ENCODE measurements at regions not wholly inside any gene's neighbourhood (a gene's known extent, or its start where the extent isn't known, plus 50 kb on each side); places are given as distances from the start of the nearest gene placed in this dataset.
"Not testable (repeated sequence)": the region's sequence is repeated elsewhere in the genome, so short reads cannot be mapped to it uniquely, and the experiment has no call there.

DNA sequence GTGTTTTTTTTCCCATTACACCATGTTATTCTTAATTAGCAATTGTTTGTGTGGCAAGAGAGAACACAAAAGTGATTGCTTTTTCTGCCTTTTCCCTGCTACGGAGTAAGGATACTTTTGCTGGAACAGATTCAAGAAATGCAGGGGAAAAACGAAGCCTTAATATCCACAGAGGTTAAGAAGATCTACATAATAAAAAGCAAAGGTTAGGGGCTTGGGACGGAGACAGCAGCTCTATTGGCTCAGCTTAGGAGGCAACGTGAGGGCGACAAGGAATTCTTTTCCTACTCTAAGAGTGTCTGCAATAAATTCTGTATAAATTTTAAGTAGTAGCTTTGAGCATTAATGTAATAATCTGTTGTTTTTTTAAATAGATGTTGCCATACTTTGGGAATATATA lies 693.3 kb downstream of the DTWD2 start:
- TF ChIP-seq, protein P1, sequence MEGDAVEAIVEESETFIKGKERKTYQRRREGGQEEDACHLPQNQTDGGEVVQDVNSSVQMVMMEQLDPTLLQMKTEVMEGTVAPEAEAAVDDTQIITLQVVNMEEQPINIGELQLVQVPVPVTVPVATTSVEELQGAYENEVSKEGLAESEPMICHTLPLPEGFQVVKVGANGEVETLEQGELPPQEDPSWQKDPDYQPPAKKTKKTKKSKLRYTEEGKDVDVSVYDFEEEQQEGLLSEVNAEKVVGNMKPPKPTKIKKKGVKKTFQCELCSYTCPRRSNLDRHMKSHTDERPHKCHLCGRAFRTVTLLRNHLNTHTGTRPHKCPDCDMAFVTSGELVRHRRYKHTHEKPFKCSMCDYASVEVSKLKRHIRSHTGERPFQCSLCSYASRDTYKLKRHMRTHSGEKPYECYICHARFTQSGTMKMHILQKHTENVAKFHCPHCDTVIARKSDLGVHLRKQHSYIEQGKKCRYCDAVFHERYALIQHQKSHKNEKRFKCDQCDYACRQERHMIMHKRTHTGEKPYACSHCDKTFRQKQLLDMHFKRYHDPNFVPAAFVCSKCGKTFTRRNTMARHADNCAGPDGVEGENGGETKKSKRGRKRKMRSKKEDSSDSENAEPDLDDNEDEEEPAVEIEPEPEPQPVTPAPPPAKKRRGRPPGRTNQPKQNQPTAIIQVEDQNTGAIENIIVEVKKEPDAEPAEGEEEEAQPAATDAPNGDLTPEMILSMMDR (IDR thresholded peaks at IDR 0.05; ENCODE audit: low read depth, low read length, poor library complexity, severe bottlenecking) = no peak
- no peak for TF ChIP-seq EZH2phosphoT487 (IDR thresholded peaks at IDR 0.05; ENCODE audit: borderline replicate concordance, low read length)
- Histone ChIP-seq H3K9me3 (ENCODE audit: control insufficient read depth, insufficient read depth, low read length) (no peaks in the 10 kb centered on the region), H3K36me3 (ENCODE audit: control insufficient read depth, low read length) (no peaks in the 10 kb centered on the region), H3K79me2 (ENCODE audit: control insufficient read depth, low read length) (no peaks in the 10 kb centered on the region), H4K20me1 (ENCODE audit: control insufficient read depth, insufficient read depth, low read depth, low read length) (no peaks in the 10 kb centered on the region), H3K27ac (ENCODE audit: low read depth, low read length) (no peak overlapping the region), H3F3A (ENCODE audit: control insufficient read depth, insufficient read depth) (no peaks in the 10 kb centered on the region), H3K4me3 (ENCODE audit: low read length) (no peak overlapping the region), H3K27me3 (ENCODE audit: control insufficient read depth, low read length) (no peaks in the 10 kb centered on the region; the same call in 1 of the 2 replicates), H3K4me1 (ENCODE audit: control insufficient read depth, low read length) (no peaks in the 10 kb centered on the region), H3K9me2 (replicated peaks; ENCODE audit: control insufficient read depth, low read length) (no peaks in the 10 kb centered on the region), H3K4me2 (ENCODE audit: low read length) (no peak overlapping the region)

DNA sequence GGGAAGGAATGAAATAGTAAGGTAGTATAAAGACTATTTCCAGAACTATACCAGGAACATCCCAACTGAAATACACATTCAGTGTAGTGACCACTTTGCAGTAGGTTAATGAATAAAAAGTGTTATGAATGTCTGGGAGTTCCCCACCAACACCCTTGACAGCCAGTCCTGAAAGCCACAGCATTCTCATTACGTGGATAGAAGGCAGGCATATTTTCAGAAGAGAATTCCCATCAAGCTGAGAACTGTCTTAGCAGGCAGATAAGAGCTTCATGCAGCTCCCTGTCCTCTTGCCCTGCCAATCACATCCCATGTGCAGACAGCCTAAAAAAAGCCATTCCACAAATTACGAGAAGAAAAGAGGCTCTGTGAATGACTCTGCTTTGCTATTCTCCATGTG lies 695.0 kb downstream of the DTWD2 start:
- Histone ChIP-seq H4K20me1 (ENCODE audit: control insufficient read depth, insufficient read depth, low read depth, low read length) (no peaks in the 10 kb centered on the region), H3K27me3 (ENCODE audit: control insufficient read depth, low read length) (no peaks in the 10 kb centered on the region; the same call in 1 of the 2 replicates), H3K4me1 (ENCODE audit: control insufficient read depth, low read length) (no peaks in the 10 kb centered on the region), H3K79me2 (ENCODE audit: control insufficient read depth, low read length) (no peaks in the 10 kb centered on the region), H3K9me3 (ENCODE audit: control insufficient read depth, insufficient read depth, low read length) (no peaks in the 10 kb centered on the region), H3K4me2 (ENCODE audit: low read length) (no peak overlapping the region), H3K27ac (ENCODE audit: low read depth, low read length) (no peak overlapping the region), H3K9me2 (replicated peaks; ENCODE audit: control insufficient read depth, low read length) (no peaks in the 10 kb centered on the region), H3F3A (ENCODE audit: control insufficient read depth, insufficient read depth) (no peaks in the 10 kb centered on the region), H3K4me3 (ENCODE audit: low read length) (no peak overlapping the region), H3K36me3 (ENCODE audit: control insufficient read depth, low read length) (no peaks in the 10 kb centered on the region)
- TF ChIP-seq, protein P1 (IDR thresholded peaks at IDR 0.05; ENCODE audit: low read depth, low read length, poor library complexity, severe bottlenecking) = no peak
- TF ChIP-seq EZH2phosphoT487 (IDR thresholded peaks at IDR 0.05; ENCODE audit: borderline replicate concordance, low read length) = no peak

GRCh38 chr5:118290204-118290603 lies 698.1 kb downstream of the DTWD2 start:
- Histone ChIP-seq H3F3A (ENCODE audit: control insufficient read depth, insufficient read depth) (no peaks in the 10 kb centered on the region), H4K20me1 (ENCODE audit: control insufficient read depth, insufficient read depth, low read depth, low read length) (no peaks in the 10 kb centered on the region), H3K27me3 (ENCODE audit: control insufficient read depth, low read length) (no peaks in the 10 kb centered on the region; the same call in 1 of the 2 replicates), H3K4me2 (ENCODE audit: low read length) (no peak overlapping the region), H3K9me2 (replicated peaks; ENCODE audit: control insufficient read depth, low read length) (no peaks in the 10 kb centered on the region), H3K27ac (ENCODE audit: low read depth, low read length) (no peak overlapping the region), H3K4me3 (ENCODE audit: low read length) (no peak overlapping the region), H3K4me1 (ENCODE audit: control insufficient read depth, low read length) (no peaks in the 10 kb centered on the region), H3K36me3 (ENCODE audit: control insufficient read depth, low read length) (no peaks in the 10 kb centered on the region), H3K9me3 (ENCODE audit: control insufficient read depth, insufficient read depth, low read length) (no peaks in the 10 kb centered on the region), H3K79me2 (ENCODE audit: control insufficient read depth, low read length) (no peaks in the 10 kb centered on the region)
- TF ChIP-seq EZH2phosphoT487 (IDR thresholded peaks at IDR 0.05; ENCODE audit: borderline replicate concordance, low read length) = no peak
- TF ChIP-seq, protein P1 (IDR thresholded peaks at IDR 0.05; ENCODE audit: low read depth, low read length, poor library complexity, severe bottlenecking) = no peak

DNA sequence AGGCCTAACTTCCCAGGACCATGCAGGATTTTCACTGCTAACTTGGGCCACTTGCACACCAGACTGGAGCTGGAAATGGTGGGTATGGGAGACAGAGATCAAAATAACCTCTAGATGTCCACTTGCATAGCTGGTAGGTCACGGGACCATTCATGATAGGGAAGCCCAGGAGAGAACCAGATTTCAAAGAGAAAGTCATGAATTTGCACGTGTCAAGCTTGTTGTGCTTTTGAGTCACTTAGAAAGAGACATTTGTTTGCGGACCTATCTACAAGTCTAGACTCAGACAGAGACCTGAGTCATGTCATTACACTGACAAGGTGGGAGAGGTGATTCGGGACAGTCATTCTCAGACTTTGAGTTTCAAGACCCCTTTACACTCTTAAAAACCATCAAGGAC lies 704.1 kb downstream of the DTWD2 start:
- not testable (repeated sequence) for H3K9me2 ChIP-seq (replicated peaks; ENCODE audit: control insufficient read depth, low read length); H3K79me2 ChIP-seq (ENCODE audit: control insufficient read depth, low read length); H3K36me3 ChIP-seq (ENCODE audit: control insufficient read depth, low read length); H3K4me2 ChIP-seq (ENCODE audit: low read length); H3K9me3 ChIP-seq (ENCODE audit: control insufficient read depth, insufficient read depth, low read length); H3K27ac ChIP-seq (ENCODE audit: low read depth, low read length); H3K27me3 ChIP-seq (ENCODE audit: control insufficient read depth, low read length); H3F3A ChIP-seq (ENCODE audit: control insufficient read depth, insufficient read depth); H3K4me1 ChIP-seq (ENCODE audit: control insufficient read depth, low read length); H3K4me3 ChIP-seq (ENCODE audit: low read length); H4K20me1 ChIP-seq (ENCODE audit: control insufficient read depth, insufficient read depth, low read depth, low read length)

DNA sequence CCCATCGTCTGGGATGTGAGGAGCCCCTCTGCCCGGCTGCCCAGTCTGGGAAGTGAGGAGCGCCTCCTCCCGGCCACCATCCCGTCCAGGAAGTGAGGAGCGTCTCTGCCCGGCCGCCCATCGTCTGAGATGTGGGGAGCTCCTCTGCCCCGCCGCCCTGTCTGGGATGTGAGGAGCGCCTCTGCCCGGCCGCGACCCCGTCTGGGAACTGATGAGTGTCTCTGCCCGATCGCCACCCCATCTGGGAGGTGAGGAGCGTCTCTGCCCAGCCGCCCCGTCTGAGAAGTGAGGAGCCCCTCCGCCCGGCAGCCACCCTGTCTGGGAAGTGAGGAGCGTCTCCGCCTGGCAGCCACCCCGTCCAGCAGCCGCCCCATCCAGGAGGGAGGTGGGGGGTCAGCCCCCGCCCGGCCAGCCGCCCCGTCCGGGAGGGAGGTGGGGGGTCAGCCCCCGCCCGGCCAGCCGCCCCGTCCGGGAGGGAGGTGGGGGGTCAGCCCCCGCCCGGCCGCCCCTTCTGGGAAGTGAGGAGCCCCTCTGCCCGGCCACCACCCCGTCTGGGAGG lies 705.8 kb downstream of the DTWD2 start:
- not testable (repeated sequence) for H3K4me1 ChIP-seq (ENCODE audit: control insufficient read depth, low read length); H4K20me1 ChIP-seq (ENCODE audit: control insufficient read depth, insufficient read depth, low read depth, low read length); H3K27ac ChIP-seq (ENCODE audit: low read depth, low read length); H3K4me3 ChIP-seq (ENCODE audit: low read length); H3K79me2 ChIP-seq (ENCODE audit: control insufficient read depth, low read length); H3K36me3 ChIP-seq (ENCODE audit: control insufficient read depth, low read length); H3K9me2 ChIP-seq (replicated peaks; ENCODE audit: control insufficient read depth, low read length); H3K9me3 ChIP-seq (ENCODE audit: control insufficient read depth, insufficient read depth, low read length); H3K27me3 ChIP-seq (ENCODE audit: control insufficient read depth, low read length); H3F3A ChIP-seq (ENCODE audit: control insufficient read depth, insufficient read depth); H3K4me2 ChIP-seq (ENCODE audit: low read length)
